Glutamatergic neuron (in vitro differentiated cells): ENCODE measurements at regions not wholly inside any gene's neighbourhood (a gene's known extent, or its start where the extent isn't known, plus 50 kb on each side); places are given as distances from the start of the nearest gene placed in this dataset.

Experiments used
- DNase-seq: peaks from one replicate; pipeline ENCODE4 v3.0.0; 2022
- H3K27ac Mint-ChIP-seq: one replicate; pipeline ENCODE4 v1.8.0; 2020; ENCODE audit warnings: mild to moderate bottlenecking, mixed read lengths, inconsistent platforms; ENCODE audit not compliant: unreplicated experiment
- H3K27me3 Mint-ChIP-seq: one replicate; pipeline ENCODE4 v1.8.0; 2020; ENCODE audit warnings: mild to moderate bottlenecking, moderate library complexity, mixed read lengths, inconsistent platforms; ENCODE audit not compliant: unreplicated experiment
- H3K36me3 Mint-ChIP-seq: one replicate; pipeline ENCODE4 v1.8.0; 2020; ENCODE audit warnings: mild to moderate bottlenecking, mixed read lengths, inconsistent platforms; ENCODE audit not compliant: unreplicated experiment
- H3K4me1 Mint-ChIP-seq: one replicate; pipeline ENCODE4 v1.8.0; 2020; ENCODE audit warnings: mild to moderate bottlenecking, low read depth, mixed read lengths, inconsistent platforms; ENCODE audit not compliant: unreplicated experiment
- H3K4me3 Mint-ChIP-seq: one replicate; pipeline ENCODE4 v1.8.0; 2020; ENCODE audit warnings: mild to moderate bottlenecking, mixed read lengths, inconsistent platforms; ENCODE audit not compliant: unreplicated experiment
- H3K9me3 Mint-ChIP-seq: one replicate; pipeline ENCODE4 v1.8.0; 2020; ENCODE audit warnings: mild to moderate bottlenecking, moderate library complexity, mixed read lengths, inconsistent platforms; ENCODE audit not compliant: unreplicated experiment
- CTCF ChIP-seq: fragments of 200-600 bp; sonication (generic); IDR thresholded peaks from one replicate; pipeline ENCODE4 v1.5.0; 2021; ENCODE audit not compliant: partially characterized antibody, unreplicated experiment

- H3K9me3 Mint-ChIP-seq = peaks cover 2% of the 10 kb centered on the region
- H3K4me1 Mint-ChIP-seq = no peaks in the 10 kb centered on the region
- H3K4me3 Mint-ChIP-seq = no peak overlapping the region
- TF ChIP-seq CTCF = no peak
- no peak overlapping the region for H3K27ac Mint-ChIP-seq
- H3K36me3 Mint-ChIP-seq = no peaks in the 10 kb centered on the region
- H3K27me3 Mint-ChIP-seq = no peaks in the 10 kb centered on the region
- DNase-seq = no peak
Observed at GRCh38 chr5:129217179-129217578, 122.6 kb downstream of the ISOC1 start.

GRCh38 chr5:129223178-129223577, 128.6 kb downstream of the ISOC1 start:
- no peak for DNase-seq
- TF ChIP-seq CTCF = no peak
- Mint-ChIP-seq H3K36me3 (no peaks in the 10 kb centered on the region), H3K4me1 (no peaks in the 10 kb centered on the region), H3K27ac (no peak overlapping the region), H3K27me3 (no peaks in the 10 kb centered on the region), H3K9me3 (no peaks in the 10 kb centered on the region), H3K4me3 (no peak overlapping the region)

GRCh38 chr5:129228577-129228976, 134.0 kb downstream of the ISOC1 start:
- H3K9me3 Mint-ChIP-seq = no peaks in the 10 kb centered on the region
- peaks cover under 1% of the 10 kb centered on the region for H3K27me3 Mint-ChIP-seq
- no peak overlapping the region for H3K27ac Mint-ChIP-seq
- H3K4me3 Mint-ChIP-seq = no peak overlapping the region
- DNase-seq = no peak
- H3K36me3 Mint-ChIP-seq = no peaks in the 10 kb centered on the region
- no peaks in the 10 kb centered on the region for H3K4me1 Mint-ChIP-seq
- TF ChIP-seq CTCF = no peak

- Mint-ChIP-seq H3K9me3 (no peaks in the 10 kb centered on the region), H3K27me3 (peaks cover 2% of the 10 kb centered on the region), H3K36me3 (no peaks in the 10 kb centered on the region), H3K4me3 (no peak overlapping the region), H3K4me1 (peaks cover 10% of the 10 kb centered on the region), H3K27ac (no peak overlapping the region)
- DNase-seq = no peak
- no peak for TF ChIP-seq CTCF
Observed at GRCh38 chr5:129241755-129242154, 147.2 kb downstream of the ISOC1 start.

- H3K27me3 Mint-ChIP-seq = peaks cover 2% of the 10 kb centered on the region
- DNase-seq = no peak
- H3K36me3 Mint-ChIP-seq = no peaks in the 10 kb centered on the region
- peaks cover 10% of the 10 kb centered on the region for H3K4me1 Mint-ChIP-seq
- no peak for TF ChIP-seq CTCF
- no peak overlapping the region for H3K4me3 Mint-ChIP-seq
- peak overlapping the region; percentile 87 for H3K27ac Mint-ChIP-seq
- no peaks in the 10 kb centered on the region for H3K9me3 Mint-ChIP-seq
Observed at GRCh38 chr5:129243039-129243438, 148.5 kb downstream of the ISOC1 start.
